Activated B cell treated with CpG ODN at 0.5 μM for 24 hours (primary cell): ENCODE measurements at regions not wholly inside any gene's neighbourhood (a gene's known extent, or its start where the extent isn't known, plus 50 kb on each side); places are given as distances from the start of the nearest gene placed in this dataset.

Experiments used
- ATAC-seq: fragments of 200-7000 bp; cut with Tn5 transposase; one replicate; pipeline ENCODE4 v1.10.0; 2021; ENCODE audit warnings: low read depth, mild to moderate bottlenecking, moderate library complexity
- CTCF ChIA-PET: fragments of 350-600 bp; sonication (Branson Sonifier 250); formaldehyde crosslinking; loops from one replicate; lab custom pipeline; 2021; ENCODE audit warnings: antibody characterized with exemption; lab: Charles Lee
- POLR2A ChIA-PET: fragments of 350-600 bp; sonication (Branson Sonifier 250); formaldehyde crosslinking; loops from one replicate; lab custom pipeline; 2021; ENCODE audit warnings: antibody characterized with exemption; lab: Charles Lee
- DNase-seq: peaks from one replicate; pipeline ENCODE4 v3.0.0; 2022
- H3K27ac Mint-ChIP-seq: one replicate; pipeline ENCODE4 v1.8.0; 2020; ENCODE audit warnings: mixed read lengths
- H3K27me3 Mint-ChIP-seq: one replicate; pipeline ENCODE4 v1.8.0; 2021; ENCODE audit warnings: mixed read lengths
- H3K36me3 Mint-ChIP-seq: one replicate; pipeline ENCODE4 v1.8.0; 2021; ENCODE audit warnings: low read depth, mixed read lengths
- H3K4me1 Mint-ChIP-seq: one replicate; pipeline ENCODE4 v1.8.0; 2021; ENCODE audit warnings: mixed read lengths
- H3K4me3 Mint-ChIP-seq: one replicate; pipeline ENCODE4 v1.8.0; 2020; ENCODE audit warnings: mild to moderate bottlenecking, mixed read lengths
- H3K9me3 Mint-ChIP-seq: one replicate; pipeline ENCODE4 v1.8.0; 2020; ENCODE audit warnings: mixed read lengths
- CTCF ChIP-seq: fragments of 200-600 bp; IDR thresholded peaks from one replicate; pipeline ENCODE4 v1.8.0; 2022; ENCODE audit warnings: antibody characterized with exemption, mild to moderate bottlenecking
- intact Hi-C: fragments of 100-400 bp; cut with micrococcal nuclease; formaldehyde crosslinking; loops from one replicate; pipeline ENCODE4 v1.15.1; 2024

GRCh38 chrX:26050099-26050498 is 88.0 kb upstream of the MAGEB18 start:
- no peak for TF ChIP-seq CTCF
- no peaks in the 10 kb centered on the region for H3K27me3 Mint-ChIP-seq
- H3K9me3 Mint-ChIP-seq = peaks cover 1% of the 10 kb centered on the region
- no peak for DNase-seq
- H3K4me1 Mint-ChIP-seq = no peaks in the 10 kb centered on the region
- intact Hi-C loops = no loop called here
- H3K4me3 Mint-ChIP-seq = no peak overlapping the region
- no peak overlapping the region for H3K27ac Mint-ChIP-seq
- ATAC-seq = no peak
- no peaks in the 10 kb centered on the region for H3K36me3 Mint-ChIP-seq
- ChIA-PET CTCF (no interaction called here), POLR2A (no interaction called here)

GRCh38 chrX:26070882-26071281 is 67.3 kb upstream of the MAGEB18 start:
- ATAC-seq (no peak), DNase-seq (no peak)
- Mint-ChIP-seq H3K4me3 (no peak overlapping the region), H3K27me3 (no peaks in the 10 kb centered on the region), H3K4me1 (no peaks in the 10 kb centered on the region), H3K9me3 (no peaks in the 10 kb centered on the region), H3K36me3 (no peaks in the 10 kb centered on the region), H3K27ac (no peak overlapping the region)
- ChIA-PET POLR2A (no interaction called here), CTCF (no interaction called here)
- no peak for TF ChIP-seq CTCF
- intact Hi-C loops = no loop called here

- ChIA-PET POLR2A (no interaction called here), CTCF (no interaction called here)
- DNase-seq (no peak), ATAC-seq (no peak)
- no peaks in the 10 kb centered on the region for H3K27me3 Mint-ChIP-seq
- TF ChIP-seq CTCF = no peak
- no peak overlapping the region for H3K27ac Mint-ChIP-seq
- intact Hi-C loops = no loop called here
- no peaks in the 10 kb centered on the region for H3K4me1 Mint-ChIP-seq
- H3K4me3 Mint-ChIP-seq = no peak overlapping the region
- H3K36me3 Mint-ChIP-seq = no peaks in the 10 kb centered on the region
- no peaks in the 10 kb centered on the region for H3K9me3 Mint-ChIP-seq
These were observed 66.5 kb upstream of the MAGEB18 start for GRCh38 chrX:26071618-26072017.

GRCh38 chrX:26083093-26083492 is 55.0 kb upstream of the MAGEB18 start:
- DNase-seq = no peak
- Mint-ChIP-seq H3K4me1 (no peaks in the 10 kb centered on the region), H3K27ac (no peak overlapping the region), H3K36me3 (no peaks in the 10 kb centered on the region), H3K4me3 (no peak overlapping the region), H3K9me3 (no peaks in the 10 kb centered on the region), H3K27me3 (no peaks in the 10 kb centered on the region)
- POLR2A ChIA-PET = no interaction called here
- intact Hi-C loops = no loop called here
- CTCF ChIA-PET = no interaction called here
- TF ChIP-seq CTCF = no peak
- ATAC-seq = no peak
